HG02763 (cell line): ENCODE measurements at regions not wholly inside any gene's neighbourhood (a gene's known extent, or its start where the extent isn't known, plus 50 kb on each side); places are given as distances from the start of the nearest gene placed in this dataset.

Source experiments
- ATAC-seq: cut with Tn5 transposase; IDR thresholded peaks from one replicate; pipeline ENCODE4 v1.9.1; 2021; ENCODE audit warnings: mild to moderate bottlenecking, moderate library complexity; ENCODE audit not compliant: unreplicated experiment

- no peak for ATAC-seq
These were observed 155.1 kb upstream of the WSCD2 start for GRCh38 chr12:107973950-107974349.

GRCh38 chr12:107976331-107976730, 152.8 kb upstream of the WSCD2 start:
- ATAC-seq = no peak

- no peak for ATAC-seq
These were observed 150.9 kb upstream of the WSCD2 start for GRCh38 chr12:107978201-107978600.

GRCh38 chr12:107978641-107979040, 150.4 kb upstream of the WSCD2 start:
- ATAC-seq = no peak

- ATAC-seq = no peak
These were observed 145.2 kb upstream of the WSCD2 start for GRCh38 chr12:107983756-107984472.

- no peak for ATAC-seq
These were observed 144.1 kb upstream of the WSCD2 start for GRCh38 chr12:107984973-107985372.

- ATAC-seq = no peak
These were observed 142.9 kb upstream of the WSCD2 start for GRCh38 chr12:107986183-107986582.

- no peak for ATAC-seq
These were observed 138.8 kb upstream of the WSCD2 start for GRCh38 chr12:107990325-107990724.

GRCh38 chr12:107992029-107992428, 137.1 kb upstream of the WSCD2 start:
- ATAC-seq = no peak

GRCh38 chr12:107992870-107993451, 136.1 kb upstream of the WSCD2 start:
- ATAC-seq = no peak

- no peak for ATAC-seq
These were observed 130.2 kb upstream of the WSCD2 start for GRCh38 chr12:107998863-107999262.

GRCh38 chr12:108000111-108000510, 129.0 kb upstream of the WSCD2 start:
- no peak for ATAC-seq

GRCh38 chr12:108004319-108004718, 124.8 kb upstream of the WSCD2 start:
- ATAC-seq = no peak

- no peak for ATAC-seq
These were observed 120.8 kb upstream of the WSCD2 start for GRCh38 chr12:108008163-108008905.

- ATAC-seq = no peak
These were observed 119.5 kb upstream of the WSCD2 start for GRCh38 chr12:108009442-108010070.

- no peak for ATAC-seq
These were observed 113.0 kb upstream of the WSCD2 start for GRCh38 chr12:108016022-108016564.

GRCh38 chr12:108017472-108018057, 111.5 kb upstream of the WSCD2 start:
- ATAC-seq = no peak

- no peak for ATAC-seq
These were observed 109.2 kb upstream of the WSCD2 start for GRCh38 chr12:108019862-108020261.

GRCh38 chr12:108021141-108021540, 107.9 kb upstream of the WSCD2 start:
- ATAC-seq = no peak

- ATAC-seq = no peak
These were observed 107.1 kb upstream of the WSCD2 start for GRCh38 chr12:108021949-108022522.
